Parathyroid adenoma (tissue), 2 donors: ENCODE measurements at regions not wholly inside any gene's neighbourhood (a gene's known extent, or its start where the extent isn't known, plus 50 kb on each side); places are given as distances from the start of the nearest gene placed in this dataset.

Experiments
- H2AFZ ChIP-seq: fragments of 300-600 bp; sonication (generic); one replicate; pipeline ENCODE4 v1.7.0; 2017; ENCODE audit warnings: antibody characterized with exemption, mild to moderate bottlenecking
- H3K27ac ChIP-seq: fragments of 300-600 bp; sonication (generic); one replicate; pipeline ENCODE4 v1.7.0; 2017
- H3K27me3 ChIP-seq: fragments of 300-600 bp; sonication (generic); one replicate; pipeline ENCODE4 v1.7.0; 2017; ENCODE audit warnings: low read length; ENCODE audit not compliant: control insufficient read depth, insufficient read depth
- H3K36me3 ChIP-seq: fragments of 300-600 bp; sonication (generic); one replicate; pipeline ENCODE4 v1.7.0; 2017; ENCODE audit warnings: low read length; ENCODE audit not compliant: control insufficient read depth, insufficient read depth
- H3K4me1 ChIP-seq: fragments of 300-600 bp; sonication (generic); one replicate; pipeline ENCODE4 v1.7.0; 2017; ENCODE audit warnings: control low read depth
- H3K4me2 ChIP-seq: fragments of 300-600 bp; sonication (generic); one replicate; pipeline ENCODE4 v1.7.0; 2017; ENCODE audit warnings: low read length
- H3K4me3 ChIP-seq: fragments of 300-600 bp; sonication (generic); one replicate; pipeline ENCODE4 v1.7.0; 2017; ENCODE audit warnings: low read depth, low read length
- H3K79me2 ChIP-seq: fragments of 300-600 bp; sonication (generic); one replicate; pipeline ENCODE4 v1.7.0; 2017; ENCODE audit warnings: control low read depth
- H3K9ac ChIP-seq: fragments of 300-600 bp; sonication (generic); one replicate; pipeline ENCODE4 v1.7.0; 2017; ENCODE audit warnings: mild to moderate bottlenecking
- H3K9me3 ChIP-seq: fragments of 300-600 bp; sonication (generic); one replicate; pipeline ENCODE4 v1.7.0; 2017; ENCODE audit warnings: low read length; ENCODE audit not compliant: control insufficient read depth
- TF ChIP-seq, protein P1 (sequence below): fragments of 300-600 bp; sonication (generic); IDR thresholded peaks from one replicate; pipeline ENCODE4 v1.7.0; 2017; ENCODE audit warnings: antibody characterized with exemption, mild to moderate bottlenecking
- donor health status: primary hyperparathyroidism.

GRCh38 chr5:72010430-72010829 is 96.8 kb upstream of the MAP1B start:
- Histone ChIP-seq H2AFZ (no peak overlapping the region), H3K27ac (no peak overlapping the region), H3K36me3 (no peaks in the 10 kb centered on the region), H3K4me1 (no peaks in the 10 kb centered on the region), H3K79me2 (no peaks in the 10 kb centered on the region), H3K27me3 (no peaks in the 10 kb centered on the region), H3K4me3 (no peak overlapping the region), H3K4me2 (no peak overlapping the region), H3K9ac (no peak overlapping the region), H3K9me3 (no peaks in the 10 kb centered on the region)
- TF ChIP-seq, protein P1, sequence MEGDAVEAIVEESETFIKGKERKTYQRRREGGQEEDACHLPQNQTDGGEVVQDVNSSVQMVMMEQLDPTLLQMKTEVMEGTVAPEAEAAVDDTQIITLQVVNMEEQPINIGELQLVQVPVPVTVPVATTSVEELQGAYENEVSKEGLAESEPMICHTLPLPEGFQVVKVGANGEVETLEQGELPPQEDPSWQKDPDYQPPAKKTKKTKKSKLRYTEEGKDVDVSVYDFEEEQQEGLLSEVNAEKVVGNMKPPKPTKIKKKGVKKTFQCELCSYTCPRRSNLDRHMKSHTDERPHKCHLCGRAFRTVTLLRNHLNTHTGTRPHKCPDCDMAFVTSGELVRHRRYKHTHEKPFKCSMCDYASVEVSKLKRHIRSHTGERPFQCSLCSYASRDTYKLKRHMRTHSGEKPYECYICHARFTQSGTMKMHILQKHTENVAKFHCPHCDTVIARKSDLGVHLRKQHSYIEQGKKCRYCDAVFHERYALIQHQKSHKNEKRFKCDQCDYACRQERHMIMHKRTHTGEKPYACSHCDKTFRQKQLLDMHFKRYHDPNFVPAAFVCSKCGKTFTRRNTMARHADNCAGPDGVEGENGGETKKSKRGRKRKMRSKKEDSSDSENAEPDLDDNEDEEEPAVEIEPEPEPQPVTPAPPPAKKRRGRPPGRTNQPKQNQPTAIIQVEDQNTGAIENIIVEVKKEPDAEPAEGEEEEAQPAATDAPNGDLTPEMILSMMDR: no peak

DNA sequence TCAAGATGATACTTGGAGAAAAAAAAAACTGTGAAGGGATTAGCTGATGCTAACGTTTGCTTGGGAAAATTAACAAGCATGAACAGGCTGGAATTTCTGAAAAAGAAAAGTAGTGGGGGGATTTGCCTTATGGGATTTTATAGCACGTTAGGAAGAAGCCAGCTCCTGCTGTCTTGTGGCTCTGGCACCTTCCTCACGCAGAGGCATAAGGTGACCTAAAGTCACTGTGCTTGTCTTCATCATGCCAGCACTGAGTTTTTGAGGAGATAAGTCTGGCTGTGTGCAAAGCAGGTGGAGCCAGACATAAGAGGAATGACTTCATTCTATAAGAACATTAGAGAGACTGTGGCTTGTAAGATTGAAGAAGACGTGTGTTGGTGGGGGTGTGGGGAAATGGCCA is 94.4 kb upstream of the MAP1B start:
- Histone ChIP-seq H3K79me2 (no peaks in the 10 kb centered on the region), H2AFZ (no peak overlapping the region), H3K27me3 (no peaks in the 10 kb centered on the region), H3K27ac (no peak overlapping the region), H3K4me3 (no peak overlapping the region), H3K4me1 (no peaks in the 10 kb centered on the region), H3K36me3 (no peaks in the 10 kb centered on the region), H3K4me2 (no peak overlapping the region), H3K9me3 (no peaks in the 10 kb centered on the region), H3K9ac (no peak overlapping the region)
- TF ChIP-seq, protein P1: no peak

DNA sequence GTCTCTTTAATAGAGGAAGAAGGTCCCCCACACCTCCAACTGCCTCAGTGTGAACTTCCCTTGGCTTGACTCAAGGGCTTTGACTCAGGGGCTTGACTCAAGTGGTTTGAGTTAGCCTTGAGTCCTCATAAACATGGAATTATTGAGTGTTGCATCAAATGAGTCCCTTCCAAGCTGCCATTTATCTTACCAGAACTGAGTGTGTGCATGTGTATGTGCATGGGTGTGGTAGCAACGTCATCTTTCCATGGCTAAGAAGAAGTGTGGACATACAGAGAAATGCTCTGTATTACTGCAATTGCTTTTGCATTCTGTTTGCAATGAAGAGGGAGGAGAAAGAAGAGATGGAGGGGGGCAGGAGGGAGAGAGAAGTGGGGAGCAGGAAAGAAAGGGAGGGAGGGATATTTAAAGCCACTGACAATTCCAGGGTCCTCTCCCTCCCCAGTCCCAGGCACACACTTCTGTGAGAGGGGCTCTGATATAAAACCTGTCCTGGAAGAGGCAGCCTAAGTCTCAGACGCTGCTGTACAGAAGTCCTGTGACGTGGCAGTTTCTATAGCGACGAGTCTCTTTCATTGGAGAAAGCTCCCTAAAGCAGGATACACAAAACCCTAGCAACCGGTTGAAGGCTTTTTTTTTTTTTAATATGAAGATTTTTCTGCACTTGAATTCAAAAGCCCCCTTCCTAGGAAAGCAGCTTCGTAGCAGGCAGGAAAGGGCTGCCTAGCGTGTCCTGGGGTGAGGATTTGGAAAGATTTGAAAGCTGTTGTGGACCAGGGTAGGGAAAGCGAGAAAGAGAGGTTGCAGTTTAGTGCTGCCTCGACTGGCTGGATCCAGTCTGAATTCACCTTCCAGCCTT is 93.3 kb upstream of the MAP1B start:
- Histone ChIP-seq H3K9me3 (no peaks in the 10 kb centered on the region), H3K4me3 (no peak overlapping the region), H3K9ac (no peak overlapping the region), H2AFZ (no peak overlapping the region), H3K27me3 (no peaks in the 10 kb centered on the region), H3K4me1 (no peaks in the 10 kb centered on the region), H3K36me3 (no peaks in the 10 kb centered on the region), H3K27ac (no peak overlapping the region), H3K79me2 (no peaks in the 10 kb centered on the region), H3K4me2 (no peak overlapping the region)
- TF ChIP-seq, protein P1: no peak

- H3K4me2 ChIP-seq: no peak overlapping the region
- no peaks in the 10 kb centered on the region for H3K27me3 ChIP-seq
- no peaks in the 10 kb centered on the region for H3K4me1 ChIP-seq
- no peak overlapping the region for H2AFZ ChIP-seq
- TF ChIP-seq, protein P1: no peak
- H3K9ac ChIP-seq: no peak overlapping the region
- H3K79me2 ChIP-seq: no peaks in the 10 kb centered on the region
- H3K27ac ChIP-seq: no peak overlapping the region
- H3K9me3 ChIP-seq: no peaks in the 10 kb centered on the region
- H3K36me3 ChIP-seq: no peaks in the 10 kb centered on the region
- no peak overlapping the region for H3K4me3 ChIP-seq
Measured at GRCh38 chr5:72015103-72015548, 92.1 kb upstream of the MAP1B start.
